Stimulated activated naive CD8-positive, alpha-beta T cell treated with anti-CD3 and anti-CD28 coated beads, Interleukin-15, Interleukin-2, amounts not matched to agents 100 U/mL and 50 U/mL, for 24 hours (primary cell): ENCODE measurements at regions not wholly inside any gene's neighbourhood (a gene's known extent, or its start where the extent isn't known, plus 50 kb on each side); places are given as distances from the start of the nearest gene placed in this dataset.
A peak's percentile ranks its signal among the peaks of the same experiment; 100 is the strongest.
"Not testable (repeated sequence)": the region's sequence is repeated elsewhere in the genome, so short reads cannot be mapped to it uniquely, and the experiment has no call there.

Source experiments
- ATAC-seq: fragments of 150-1000 bp; cut with Tn5 transposase; one replicate; pipeline ENCODE4 v1.10.0; 2021
- DNase-seq: peaks from one replicate; pipeline ENCODE4 v3.0.0; 2021

GRCh38 chr5:27773166-27773565, 734.8 kb upstream of the CDH9 start:
- ATAC-seq (no peak), DNase-seq (no peak)

- DNase-seq (no peak), ATAC-seq (no peak)
These were observed 731.5 kb upstream of the CDH9 start for GRCh38 chr5:27769748-27770402.

GRCh38 chr5:27748847-27749246, 710.5 kb upstream of the CDH9 start:
- no peak for ATAC-seq

GRCh38 chr5:27743383-27743979, 705.1 kb upstream of the CDH9 start:
- ATAC-seq, DNase-seq: not testable (repeated sequence)

More at GRCh38 chr5:27748847-27749246, 710.5 kb upstream of the CDH9 start:
- no peak for DNase-seq

- no peak for DNase-seq
- ATAC-seq: peak; percentile 9
These were observed 704.4 kb upstream of the CDH9 start for GRCh38 chr5:27742805-27743204.

GRCh38 chr5:27734838-27735237, 696.5 kb upstream of the CDH9 start:
- ATAC-seq: no peak
- no peak for DNase-seq

GRCh38 chr5:27733237-27733636, 694.9 kb upstream of the CDH9 start:
- DNase-seq (no peak), ATAC-seq (no peak)

- ATAC-seq (no peak), DNase-seq (no peak)
These were observed 688.9 kb upstream of the CDH9 start for GRCh38 chr5:27727254-27727653.

- ATAC-seq: no peak
- no peak for DNase-seq
These were observed 684.0 kb upstream of the CDH9 start for GRCh38 chr5:27722337-27722736.

GRCh38 chr5:27708534-27708933, 670.1 kb upstream of the CDH9 start:
- ATAC-seq (no peak), DNase-seq (no peak)

GRCh38 chr5:27706832-27707231, 668.4 kb upstream of the CDH9 start:
- ATAC-seq (no peak), DNase-seq (no peak)

- ATAC-seq (no peak), DNase-seq (no peak)
These were observed 667.3 kb upstream of the CDH9 start for GRCh38 chr5:27705661-27706060.

GRCh38 chr5:27701931-27702903, 663.8 kb upstream of the CDH9 start:
- DNase-seq (no peak), ATAC-seq (no peak)

- no peak for DNase-seq
- ATAC-seq: no peak
These were observed 662.1 kb upstream of the CDH9 start for GRCh38 chr5:27700526-27700925.

GRCh38 chr5:27682600-27682999, 644.2 kb upstream of the CDH9 start:
- no peak for DNase-seq

GRCh38 chr5:27652505-27652904, 614.1 kb upstream of the CDH9 start:
- DNase-seq: no peak
- no peak for ATAC-seq

More at GRCh38 chr5:27682600-27682999, 644.2 kb upstream of the CDH9 start:
- ATAC-seq: no peak

- no peak for DNase-seq
- ATAC-seq: no peak
These were observed 600.7 kb upstream of the CDH9 start for GRCh38 chr5:27639005-27639612.

GRCh38 chr5:27619982-27620381, 581.6 kb upstream of the CDH9 start:
- ATAC-seq (no peak), DNase-seq (no peak)

- ATAC-seq: no peak
These were observed 573.8 kb upstream of the CDH9 start for GRCh38 chr5:27612161-27612560.

GRCh38 chr5:27608992-27609391, 570.6 kb upstream of the CDH9 start:
- ATAC-seq: no peak
- no peak for DNase-seq

More at GRCh38 chr5:27612161-27612560, 573.8 kb upstream of the CDH9 start:
- no peak for DNase-seq

GRCh38 chr5:27598576-27598975, 560.2 kb upstream of the CDH9 start:
- ATAC-seq (no peak), DNase-seq (no peak)

GRCh38 chr5:27594141-27594540, 555.8 kb upstream of the CDH9 start:
- DNase-seq (no peak), ATAC-seq (no peak)
